NCI-H2081 (cell line): ENCODE measurements at regions not wholly inside any gene's neighbourhood (a gene's known extent, or its start where the extent isn't known, plus 50 kb on each side); places are given as distances from the start of the nearest gene placed in this dataset.

Source experiments
- DNase-seq, 2 experiments: peaks; one replicate each; lab custom pipeline; 2025; lab: John Stamatoyannopoulos, UW

DNA sequence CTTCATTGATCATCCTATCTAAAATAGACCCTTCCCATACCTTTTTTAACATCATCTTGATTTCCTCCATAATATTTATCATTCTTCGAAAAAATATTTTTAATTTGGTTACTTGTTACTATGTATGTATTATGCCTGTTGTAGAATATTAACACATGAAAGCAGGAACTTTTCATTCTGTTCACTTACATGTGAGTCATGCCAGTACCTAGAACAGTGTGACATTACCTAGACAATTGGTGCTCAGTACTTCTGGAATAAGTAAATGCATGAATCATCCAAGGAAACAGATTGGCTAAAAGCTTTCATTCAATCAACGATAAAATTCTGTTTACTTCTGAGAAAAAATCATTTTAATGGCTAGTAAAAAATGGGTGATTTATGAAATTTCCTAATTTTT lies 76.4 kb downstream of the CXXC4 start:
- DNase-seq: no peak

DNA sequence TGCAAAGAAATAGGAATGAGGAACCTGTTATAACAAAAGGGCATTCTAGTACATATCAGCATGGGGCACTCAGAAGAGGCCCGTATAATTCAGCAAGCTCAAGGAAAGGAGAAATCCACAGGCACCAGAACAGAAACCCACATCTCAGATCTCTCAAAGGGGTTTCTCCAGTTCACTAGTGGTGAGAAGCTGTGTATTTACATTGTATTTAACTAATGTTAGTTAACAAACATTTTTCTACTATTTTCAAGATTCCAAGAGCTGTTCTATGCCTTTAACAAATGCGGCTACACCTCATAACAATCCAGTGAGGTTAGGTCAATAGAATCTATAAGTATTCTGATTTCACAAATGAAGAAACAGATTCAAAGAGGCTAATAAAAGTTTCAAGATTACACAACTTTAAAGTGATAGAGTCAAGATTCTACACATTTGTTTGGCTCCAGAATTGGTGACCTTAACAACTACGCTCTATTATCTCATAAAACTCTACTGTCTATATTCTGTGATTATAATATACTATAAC lies 77.3 kb downstream of the CXXC4 start:
- DNase-seq: no peak

DNA sequence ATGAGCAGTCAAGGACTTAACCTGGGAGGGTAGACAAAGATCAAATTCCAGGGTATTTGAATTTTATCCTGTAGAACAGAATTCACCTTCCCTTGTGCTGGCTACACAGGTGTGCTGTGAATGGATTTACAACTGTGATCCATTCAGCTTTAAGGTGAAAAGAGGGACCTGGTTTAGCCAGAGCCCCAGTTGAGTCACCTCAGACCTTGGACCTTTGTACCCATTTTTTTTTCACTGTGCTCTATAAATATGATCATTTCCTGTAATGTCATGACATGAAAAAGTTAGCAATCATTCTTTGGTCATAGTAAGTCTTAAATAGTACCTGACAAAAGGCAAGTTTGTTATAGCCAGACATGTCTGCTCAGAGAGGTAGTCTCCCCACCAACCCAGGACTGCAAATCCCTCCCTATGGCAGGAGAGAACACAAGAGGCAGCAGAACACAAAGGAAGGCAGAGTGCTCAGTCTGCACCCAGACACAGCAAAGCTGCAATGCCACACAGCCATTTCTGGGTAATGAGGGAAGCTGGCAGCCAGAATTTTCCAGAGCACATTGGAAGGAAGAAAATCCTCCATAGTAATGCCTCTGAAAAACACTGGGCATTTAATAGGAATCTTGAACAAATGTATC lies 77.9 kb downstream of the CXXC4 start:
- no peak for DNase-seq

DNA sequence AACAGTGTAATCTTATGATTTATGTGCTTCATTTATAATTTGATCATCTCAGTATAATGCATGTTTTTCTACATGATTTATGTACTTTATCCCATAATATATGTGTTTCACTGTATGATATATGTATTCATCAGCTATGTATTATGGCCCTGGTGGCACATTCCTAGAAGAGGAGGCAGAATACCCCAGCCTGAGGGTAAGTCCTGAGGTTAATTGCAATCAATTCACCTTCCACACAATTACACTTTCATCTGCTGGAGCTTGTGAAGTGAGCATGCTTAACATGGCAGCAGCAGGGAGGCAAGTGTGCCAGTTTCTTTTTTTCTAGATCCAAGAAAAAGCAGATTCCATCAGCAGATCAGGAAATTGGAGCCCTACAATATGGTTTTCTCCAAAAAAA lies 81.2 kb downstream of the CXXC4 start:
- no peak for DNase-seq

DNA sequence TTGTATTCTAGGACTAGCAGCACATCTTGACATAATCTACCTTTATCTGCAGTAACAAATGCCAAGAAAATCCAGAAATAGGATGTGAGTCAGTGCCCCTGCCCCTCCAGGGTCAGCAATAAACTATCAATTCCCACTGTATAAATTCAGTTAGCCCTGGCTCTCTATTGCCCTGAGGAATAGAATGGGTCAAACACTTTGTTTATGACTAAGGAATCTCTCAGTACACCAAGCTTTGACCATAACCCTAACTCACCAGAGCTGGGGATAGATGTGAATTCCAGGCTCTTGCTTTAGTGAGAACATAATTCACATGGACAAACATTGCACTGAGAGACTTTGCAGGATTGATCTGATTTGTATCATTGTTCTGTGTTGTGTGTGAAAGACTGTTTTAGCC lies 82.3 kb downstream of the CXXC4 start:
- no peak for DNase-seq

DNA sequence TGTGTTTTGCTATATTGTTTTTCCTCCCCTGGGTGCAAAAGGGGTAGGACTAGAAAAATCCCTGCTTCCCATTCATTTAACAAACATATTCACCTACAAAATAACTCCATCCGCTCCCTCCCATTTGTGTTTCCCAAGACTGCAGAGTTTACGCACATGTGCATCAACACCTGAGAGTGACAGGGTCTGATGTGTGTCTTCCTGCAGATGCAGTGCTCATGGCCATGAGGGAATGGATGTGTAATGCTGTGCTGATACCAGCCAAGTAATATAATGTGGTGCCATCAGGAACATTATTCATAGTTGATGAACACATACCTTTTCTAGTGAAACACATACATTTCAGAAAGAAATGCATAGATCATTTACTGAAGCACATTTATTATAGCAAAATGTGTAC lies 83.2 kb downstream of the CXXC4 start:
- no peak for DNase-seq

DNA sequence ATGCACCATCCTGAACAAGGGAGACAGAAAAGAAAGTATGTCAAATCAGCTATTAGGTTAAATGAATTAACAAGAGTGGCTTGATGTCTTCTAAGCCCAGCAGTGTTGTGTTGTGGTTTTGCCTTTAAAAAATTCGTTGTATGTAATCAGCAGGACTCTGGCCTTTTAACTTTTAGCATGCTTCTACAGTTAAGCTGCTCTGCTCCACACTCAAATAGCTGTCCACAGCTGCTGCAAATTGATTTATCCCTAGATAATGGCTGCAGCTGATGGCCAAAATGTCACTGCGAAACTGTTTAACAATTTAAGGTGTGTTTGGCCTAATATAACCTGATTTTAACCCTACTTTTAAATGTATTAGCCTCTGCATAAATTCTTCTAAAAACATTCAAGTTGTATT lies 85.8 kb downstream of the CXXC4 start:
- DNase-seq: no peak

DNA sequence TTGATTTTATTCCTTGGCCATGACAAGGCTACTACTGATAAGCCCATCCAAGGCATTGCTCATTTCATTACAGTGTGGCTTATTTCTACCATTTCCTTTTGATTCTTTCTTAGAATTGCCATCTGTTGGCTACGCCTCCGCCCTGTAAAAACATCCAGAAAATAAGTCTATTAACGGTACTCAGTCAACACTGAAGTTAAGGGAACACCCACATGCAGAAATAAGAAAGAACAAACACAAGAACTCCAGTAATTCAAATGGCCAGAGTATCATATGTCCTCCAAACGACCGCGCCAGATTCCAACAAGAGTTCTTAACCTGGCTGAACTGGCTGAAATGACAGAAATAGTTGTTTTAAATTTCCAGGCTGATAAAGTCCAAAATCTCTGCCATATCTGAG lies 90.3 kb downstream of the CXXC4 start:
- no peak for DNase-seq

DNA sequence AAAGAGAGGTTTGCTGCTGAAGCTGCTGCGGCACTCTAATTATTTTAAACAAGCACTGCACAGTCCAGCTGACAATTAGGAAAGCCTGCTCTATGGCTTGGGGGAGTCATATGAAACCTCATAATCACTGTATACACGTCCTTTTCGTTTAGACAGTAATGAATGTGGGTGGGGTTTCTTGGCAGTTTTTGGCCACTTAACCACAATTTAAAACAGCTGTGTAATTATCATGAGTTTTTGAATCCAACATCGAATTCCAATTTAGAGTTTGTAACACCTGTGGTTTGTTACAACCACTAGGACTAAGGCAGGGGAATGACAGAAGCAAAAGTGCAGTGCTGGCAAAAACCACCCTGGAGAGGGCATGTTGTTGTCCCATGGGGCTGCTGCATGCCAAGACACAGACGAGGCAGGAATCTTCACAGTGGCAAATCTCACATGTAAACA lies 99.5 kb downstream of the CXXC4 start:
- peak; percentile 66 to 95 for DNase-seq

DNA sequence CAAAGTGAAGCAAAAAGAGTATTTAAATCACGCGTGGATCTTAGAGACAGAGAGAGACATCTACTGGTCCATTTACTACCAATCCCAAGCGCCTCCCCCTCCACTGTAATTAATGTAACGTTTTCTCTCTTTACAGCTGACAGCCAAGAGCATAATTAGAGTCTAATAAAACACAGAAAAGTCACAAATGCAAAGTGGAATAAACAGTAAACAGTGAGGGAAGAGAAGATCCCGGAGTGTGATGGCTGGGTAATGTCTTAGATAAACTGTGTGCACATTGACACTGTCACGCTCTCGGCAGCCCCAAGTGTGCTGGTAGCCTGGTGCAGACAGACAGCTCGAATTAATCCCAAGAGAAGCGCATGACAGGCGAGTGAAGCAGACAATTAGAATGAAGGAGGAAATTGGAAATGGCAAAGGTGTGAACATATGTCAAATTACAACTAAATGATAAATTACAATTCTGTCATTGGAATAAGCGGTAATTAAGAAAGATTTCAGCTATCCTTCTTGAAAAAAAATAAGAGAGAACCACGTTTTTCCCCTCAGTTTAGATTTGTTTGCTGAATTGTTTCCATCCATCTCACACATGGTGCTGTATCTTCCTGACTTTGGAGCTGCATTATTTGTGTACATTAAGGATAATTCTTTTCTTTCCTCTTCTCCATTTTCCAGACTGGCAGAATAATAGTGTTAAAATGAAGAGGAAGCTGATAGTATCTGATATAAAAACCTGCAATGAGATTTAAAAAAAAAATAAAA lies 100.1 kb downstream of the CXXC4 start:
- DNase-seq: peak; percentile 18 to 71

DNA sequence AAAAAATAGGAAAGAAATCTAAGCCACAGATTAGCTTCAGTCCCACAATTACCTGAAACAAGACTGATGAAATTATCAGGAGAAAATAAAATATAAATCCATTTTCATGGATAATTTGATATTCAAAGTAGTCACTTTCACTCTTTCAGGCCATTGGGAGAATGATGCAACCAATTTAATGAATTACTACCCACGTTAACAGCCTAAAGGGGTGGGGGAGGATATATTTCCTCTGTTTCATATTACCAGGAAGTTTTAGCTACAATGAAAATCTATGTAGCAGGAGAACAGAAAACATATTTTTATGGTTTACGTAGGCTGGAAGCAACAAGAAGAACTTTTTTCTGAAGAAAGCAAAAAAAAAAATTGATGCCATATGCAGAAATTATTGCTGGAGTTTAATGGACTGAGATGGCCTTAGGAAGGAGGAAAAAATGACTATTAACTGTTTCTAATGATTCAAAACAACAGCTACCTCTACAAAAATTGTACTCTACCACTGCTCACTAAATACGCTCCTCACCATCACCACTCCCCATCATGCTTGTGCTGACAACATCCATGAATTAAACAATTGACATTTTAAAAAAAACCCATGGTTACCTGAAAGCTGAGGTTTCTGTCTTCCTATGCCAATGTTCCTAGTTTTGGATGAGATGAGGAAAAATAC lies 100.9 kb downstream of the CXXC4 start:
- peak in 1 of 2 experiments; percentile 3 for DNase-seq

DNA sequence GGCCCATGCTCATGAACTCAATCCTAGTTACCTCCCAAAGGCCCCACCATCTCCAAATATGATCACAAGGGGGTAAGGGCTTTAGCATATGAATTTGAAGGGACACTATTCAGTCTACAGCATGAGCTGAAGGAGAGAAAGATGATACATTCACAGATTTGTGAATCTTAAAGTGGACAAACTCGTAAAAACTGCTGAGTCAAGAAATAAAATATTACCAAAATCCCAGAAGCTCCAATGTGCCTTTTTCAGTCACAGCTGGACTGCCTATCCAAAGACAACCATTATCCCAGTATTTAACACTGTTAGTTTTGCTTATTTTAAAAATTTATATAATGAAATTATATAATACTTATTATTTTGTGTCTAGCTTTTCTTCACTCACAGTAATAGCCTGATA lies 109.0 kb downstream of the CXXC4 start:
- DNase-seq: no peak

DNA sequence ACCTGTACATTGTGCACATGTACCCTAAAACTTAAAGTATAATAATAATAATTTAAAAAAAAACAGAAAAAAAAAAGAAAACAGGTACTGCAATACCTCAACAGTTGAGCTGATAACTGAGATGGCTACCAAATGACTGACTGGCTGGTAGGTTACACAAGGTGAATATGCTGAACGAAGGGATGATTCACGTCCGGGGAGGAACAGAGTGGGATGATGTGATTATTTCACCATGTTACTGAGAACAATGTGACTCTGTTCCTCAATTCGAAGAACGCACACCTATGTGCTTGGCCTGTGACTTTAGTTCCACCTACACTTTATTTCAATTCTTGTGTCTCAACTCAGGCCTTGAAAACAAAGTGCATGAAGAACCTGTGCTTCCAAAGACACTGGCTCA lies 111.7 kb downstream of the CXXC4 start:
- DNase-seq: no peak

DNA sequence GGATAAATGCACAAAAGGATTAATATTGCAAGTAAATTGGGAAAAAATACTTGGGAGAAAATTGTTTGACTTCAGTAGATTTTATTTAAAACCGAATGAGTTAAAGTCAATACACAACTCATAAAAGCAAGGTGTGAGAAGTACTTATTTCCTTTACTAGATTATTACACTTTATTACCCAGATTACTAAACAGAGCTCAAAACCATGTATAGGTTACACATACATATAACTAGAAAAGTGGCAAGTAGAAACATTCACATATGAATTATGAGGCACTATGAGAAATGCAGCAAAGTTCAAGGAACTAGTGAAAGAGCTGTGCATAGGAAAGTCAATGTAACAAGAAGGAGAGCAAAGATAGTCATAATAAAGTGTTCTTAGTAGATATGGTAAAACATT lies 113.0 kb downstream of the CXXC4 start:
- no peak for DNase-seq

DNA sequence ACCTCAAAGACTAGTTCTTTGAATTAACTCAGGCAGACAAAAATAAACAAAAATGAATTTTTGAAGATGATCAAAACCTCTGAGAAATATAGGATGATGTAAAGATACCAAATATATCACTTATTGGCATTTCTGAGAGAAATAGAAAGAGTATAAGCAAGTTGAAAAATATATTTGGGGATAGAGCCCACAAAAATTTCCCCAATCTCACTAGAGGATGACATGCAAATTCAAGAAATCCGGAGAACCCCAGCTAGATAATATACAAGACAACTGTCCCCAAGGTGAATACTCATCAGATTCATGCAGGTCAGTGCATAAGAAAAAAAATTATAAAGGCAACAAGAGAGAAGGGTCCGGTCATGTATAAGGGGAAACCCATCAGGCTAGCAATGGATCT lies 129.1 kb downstream of the CXXC4 start:
- DNase-seq: no peak

DNA sequence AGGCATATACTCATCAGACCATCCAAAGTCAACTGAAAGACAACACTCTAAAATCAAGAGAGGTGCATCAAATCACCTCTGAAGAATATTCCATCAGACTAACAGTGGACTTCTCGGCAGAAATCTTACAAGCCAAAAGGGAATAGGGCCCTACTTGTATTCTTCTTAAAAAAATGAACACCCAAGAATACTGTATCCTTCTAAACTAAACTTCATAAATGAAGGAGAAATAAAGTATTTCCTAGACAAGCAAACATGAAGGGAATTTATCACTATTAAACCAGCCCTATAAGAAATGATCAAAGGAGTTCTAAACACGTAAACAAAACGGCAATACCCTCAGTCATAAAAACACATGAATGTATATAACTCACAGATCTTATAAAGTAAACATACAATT lies 141.2 kb downstream of the CXXC4 start:
- no peak for DNase-seq

DNA sequence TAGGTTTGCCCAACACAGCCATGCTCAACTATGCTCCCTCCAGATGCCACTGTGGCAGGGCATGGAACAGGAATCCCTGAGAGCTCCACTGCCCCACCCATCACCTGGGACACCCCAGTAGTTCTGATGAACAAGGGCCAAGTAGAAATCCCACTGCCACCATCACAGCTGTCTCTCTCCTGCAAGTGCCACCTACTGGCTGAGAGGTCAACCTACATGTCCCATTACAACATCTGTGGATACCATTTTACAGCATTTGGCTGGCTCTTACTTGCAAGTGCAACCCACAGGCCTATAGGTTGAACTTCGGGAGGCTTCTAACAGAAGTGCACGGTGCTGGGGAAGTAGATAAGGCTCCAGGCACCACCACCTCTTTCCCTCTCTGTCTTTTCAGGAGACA lies 142.5 kb downstream of the CXXC4 start:
- DNase-seq: no peak

DNA sequence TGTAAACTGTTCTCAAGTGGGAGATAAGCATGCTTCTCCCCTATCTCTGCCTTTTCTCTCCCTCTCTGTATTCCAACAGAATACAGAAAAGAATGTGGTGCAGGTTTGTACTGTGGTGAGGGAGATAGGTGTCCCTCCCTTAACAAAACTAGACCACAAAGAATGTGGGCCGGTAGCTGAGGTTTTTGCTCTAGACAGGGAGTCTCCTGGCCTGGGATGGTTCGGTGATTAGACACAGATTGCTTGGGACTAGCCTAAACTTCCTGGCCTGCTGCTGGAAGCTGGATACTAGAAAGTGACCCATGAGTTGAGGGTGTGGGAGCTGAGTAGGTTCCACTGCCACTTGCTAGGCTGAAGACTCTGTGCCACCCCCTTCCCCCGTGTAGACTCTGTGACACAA lies 143.0 kb downstream of the CXXC4 start:
- no peak for DNase-seq

DNA sequence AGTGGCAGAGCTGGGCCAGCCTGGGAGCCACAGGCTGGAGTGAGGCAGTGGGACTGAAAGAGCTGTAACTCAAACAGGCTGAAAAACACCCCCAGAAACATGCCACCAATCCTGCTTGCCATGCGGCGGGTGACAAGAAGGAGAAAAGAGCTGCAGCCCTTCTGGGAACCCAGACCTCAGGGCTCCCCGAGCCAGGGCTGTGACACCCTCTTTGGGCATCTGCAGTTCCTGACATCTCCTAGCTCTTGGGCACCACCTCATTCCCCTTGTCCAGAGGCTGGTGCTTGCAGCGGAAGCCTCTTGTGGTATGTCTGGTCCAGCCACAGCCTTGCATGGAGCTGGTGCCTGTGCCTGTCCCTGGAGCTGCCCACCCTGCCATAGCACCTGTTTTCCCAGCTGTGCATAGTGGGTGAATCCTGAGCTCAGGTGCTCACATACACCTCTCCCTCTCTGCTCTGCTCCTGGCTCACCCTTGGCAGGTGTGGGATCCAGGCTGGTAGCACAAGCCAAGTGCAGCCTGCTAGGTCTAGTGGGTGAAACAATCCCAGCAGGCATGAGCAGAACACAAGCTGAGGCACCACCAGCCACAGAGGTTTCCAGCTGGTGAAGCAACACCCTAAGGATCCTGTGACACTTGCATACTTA lies 149.0 kb downstream of the CXXC4 start:
- no peak for DNase-seq

DNA sequence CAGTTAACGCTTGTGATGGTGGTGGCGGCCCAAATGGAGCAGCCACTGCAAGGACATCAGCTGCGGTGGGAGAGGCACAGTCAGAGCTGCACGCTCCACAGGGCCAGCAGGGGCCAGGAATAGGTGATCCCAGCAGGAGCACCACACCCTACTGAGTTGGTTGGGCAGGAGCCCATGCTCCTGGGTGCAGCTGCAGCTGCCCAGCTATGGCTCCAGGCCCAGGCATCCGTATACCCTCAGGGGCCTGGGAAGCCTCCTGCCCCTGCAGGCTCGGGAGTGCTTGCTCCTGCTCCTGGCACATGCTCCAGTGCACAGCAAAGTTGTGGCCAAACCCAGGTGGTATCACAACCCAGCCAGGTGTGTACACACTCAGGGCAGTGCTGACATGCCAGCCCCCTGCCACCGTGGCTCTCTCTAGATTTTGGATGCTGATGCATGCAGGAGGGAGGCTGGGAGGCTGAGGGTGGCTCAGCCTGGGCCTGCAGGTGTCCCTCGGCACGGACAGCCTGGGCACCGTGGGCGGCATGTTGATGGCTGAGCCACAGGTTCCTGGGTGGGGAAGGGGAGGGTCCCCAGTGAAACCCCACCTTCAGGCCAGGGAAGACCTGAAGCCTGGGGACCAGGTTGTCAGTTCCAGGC lies 150.2 kb downstream of the CXXC4 start:
- DNase-seq: no peak

DNA sequence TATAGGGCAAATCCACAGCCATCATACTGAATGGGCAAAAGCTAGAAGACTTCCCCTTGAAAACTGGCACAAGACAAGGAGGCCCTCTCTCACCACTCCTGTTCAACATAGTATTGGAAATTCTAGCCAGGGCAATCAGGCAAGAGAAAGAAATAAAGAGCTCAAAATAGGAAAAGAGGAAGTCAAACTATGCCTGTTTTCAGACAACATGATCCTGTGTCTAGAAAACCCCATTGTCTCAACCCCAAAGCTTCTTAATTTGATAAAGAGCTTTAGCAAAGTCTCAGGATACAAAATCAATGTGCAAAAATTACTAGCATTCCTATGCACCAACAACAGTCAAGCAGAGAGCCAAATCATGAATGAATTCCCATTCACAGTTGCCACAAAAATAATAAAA lies 160.3 kb downstream of the CXXC4 start:
- no peak for DNase-seq
